ENCODE measurements at regions not wholly inside any gene's neighbourhood (a gene's known extent, or its start where the extent isn't known, plus 50 kb on each side); places are given as distances from the start of the nearest gene placed in this dataset.

DNA sequence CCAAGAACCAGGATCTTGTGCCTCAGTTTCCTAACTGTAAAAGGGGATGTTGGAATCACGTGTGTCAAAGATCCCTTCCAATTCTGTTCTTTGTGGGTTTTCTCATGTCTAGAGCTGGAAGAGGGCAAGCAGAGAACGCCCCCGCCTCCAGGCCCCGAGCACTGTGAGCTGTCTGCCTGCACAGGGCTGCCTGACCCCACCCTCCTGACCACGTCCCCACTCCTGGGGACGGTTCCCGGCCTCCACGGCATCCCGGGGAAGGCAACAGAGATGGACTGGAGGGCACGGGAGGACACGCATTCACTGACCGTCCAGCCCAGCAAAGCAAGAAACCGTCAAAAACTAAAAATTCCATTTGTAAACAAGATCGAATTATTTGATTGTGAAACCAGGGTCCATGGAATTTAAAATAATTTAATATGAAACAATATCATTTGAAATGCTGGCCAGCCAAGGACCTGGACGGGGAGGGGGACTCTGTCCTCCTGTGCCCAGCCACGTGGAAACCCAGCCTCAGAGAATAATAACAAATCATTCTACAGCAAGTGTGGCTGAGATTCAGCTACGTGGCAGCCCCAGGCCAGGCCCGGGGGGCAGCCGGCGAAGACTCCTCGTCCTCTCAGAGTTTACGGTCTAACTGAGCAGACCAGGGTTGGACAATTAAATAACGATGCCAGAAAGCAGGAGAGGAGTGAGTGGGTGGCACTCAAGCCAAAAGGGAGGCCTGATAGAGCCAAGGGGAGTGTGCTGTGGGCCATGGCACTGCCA, 87.3 kb upstream of the DIO3 start:
- no peak overlapping the region for H3K4me3 ChIP-seq (ENCODE audit: low read depth, low read length)

DNA sequence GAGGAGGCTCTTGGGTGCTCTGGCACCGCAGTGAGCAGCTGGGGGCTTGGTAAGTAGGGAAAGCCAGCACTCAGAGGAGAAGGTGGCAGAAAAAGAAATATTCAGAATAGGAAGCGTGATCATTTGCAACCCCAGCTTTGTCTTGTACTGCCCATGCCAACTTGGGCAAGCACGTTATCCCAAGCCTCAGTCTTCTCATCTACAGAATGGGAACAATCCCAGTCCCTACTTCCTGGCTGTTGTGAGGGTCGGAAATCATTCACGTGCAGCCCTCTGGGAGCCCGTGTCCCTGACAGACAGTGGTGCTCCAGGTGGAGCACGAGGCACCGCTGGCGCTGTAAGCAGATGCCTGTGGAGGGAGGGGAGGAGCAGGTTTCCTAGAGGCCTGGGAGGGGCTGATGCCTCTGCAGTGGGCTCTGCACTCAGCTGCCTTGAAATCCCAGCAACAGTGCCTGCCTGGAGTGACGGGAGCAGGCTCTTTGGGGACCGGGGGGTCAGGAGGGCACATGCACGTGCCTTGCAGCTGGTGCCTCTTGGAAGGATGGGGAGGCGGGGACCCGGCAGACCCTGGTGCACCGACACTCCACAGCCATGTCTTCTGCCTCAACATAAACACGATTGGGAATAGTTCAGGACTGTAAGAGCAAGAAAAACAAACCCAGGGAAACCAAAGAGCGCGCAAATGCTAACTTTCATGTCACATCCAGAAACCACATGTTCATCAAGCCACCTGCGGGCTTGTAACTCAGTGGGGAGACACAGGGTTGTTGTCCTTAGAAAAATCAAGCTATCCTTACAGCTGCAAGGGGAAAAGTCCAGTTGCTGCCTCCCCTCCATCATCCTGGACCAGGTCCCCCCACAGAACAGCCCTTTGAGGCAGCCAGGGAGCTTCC, 86.5 kb upstream of the DIO3 start:
- TF ChIP-seq, protein P1, sequence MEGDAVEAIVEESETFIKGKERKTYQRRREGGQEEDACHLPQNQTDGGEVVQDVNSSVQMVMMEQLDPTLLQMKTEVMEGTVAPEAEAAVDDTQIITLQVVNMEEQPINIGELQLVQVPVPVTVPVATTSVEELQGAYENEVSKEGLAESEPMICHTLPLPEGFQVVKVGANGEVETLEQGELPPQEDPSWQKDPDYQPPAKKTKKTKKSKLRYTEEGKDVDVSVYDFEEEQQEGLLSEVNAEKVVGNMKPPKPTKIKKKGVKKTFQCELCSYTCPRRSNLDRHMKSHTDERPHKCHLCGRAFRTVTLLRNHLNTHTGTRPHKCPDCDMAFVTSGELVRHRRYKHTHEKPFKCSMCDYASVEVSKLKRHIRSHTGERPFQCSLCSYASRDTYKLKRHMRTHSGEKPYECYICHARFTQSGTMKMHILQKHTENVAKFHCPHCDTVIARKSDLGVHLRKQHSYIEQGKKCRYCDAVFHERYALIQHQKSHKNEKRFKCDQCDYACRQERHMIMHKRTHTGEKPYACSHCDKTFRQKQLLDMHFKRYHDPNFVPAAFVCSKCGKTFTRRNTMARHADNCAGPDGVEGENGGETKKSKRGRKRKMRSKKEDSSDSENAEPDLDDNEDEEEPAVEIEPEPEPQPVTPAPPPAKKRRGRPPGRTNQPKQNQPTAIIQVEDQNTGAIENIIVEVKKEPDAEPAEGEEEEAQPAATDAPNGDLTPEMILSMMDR (IDR thresholded peaks at IDR 0.05; ENCODE audit: insufficient read depth, low read length, poor library complexity, severe bottlenecking) = no peak
- Histone ChIP-seq H3K36me3 (ENCODE audit: control insufficient read depth, insufficient read depth, low read length) (no peaks in the 10 kb centered on the region), H3K27me3 (ENCODE audit: control insufficient read depth, insufficient read depth, low read length) (no peaks in the 10 kb centered on the region), H3K4me3 (ENCODE audit: low read depth, low read length) (no peak overlapping the region)
- no peak for DNase-seq (ENCODE audit: low read depth)

More for the DNA sequence above, 87.3 kb upstream of the DIO3 start:
- DNase-seq (ENCODE audit: low read depth) = no peak
- no peaks in the 10 kb centered on the region for H3K27me3 ChIP-seq (ENCODE audit: control insufficient read depth, insufficient read depth, low read length)
- TF ChIP-seq, protein P1 (IDR thresholded peaks at IDR 0.05; ENCODE audit: insufficient read depth, low read length, poor library complexity, severe bottlenecking) = no peak
- no peaks in the 10 kb centered on the region for H3K36me3 ChIP-seq (ENCODE audit: control insufficient read depth, insufficient read depth, low read length)

DNA sequence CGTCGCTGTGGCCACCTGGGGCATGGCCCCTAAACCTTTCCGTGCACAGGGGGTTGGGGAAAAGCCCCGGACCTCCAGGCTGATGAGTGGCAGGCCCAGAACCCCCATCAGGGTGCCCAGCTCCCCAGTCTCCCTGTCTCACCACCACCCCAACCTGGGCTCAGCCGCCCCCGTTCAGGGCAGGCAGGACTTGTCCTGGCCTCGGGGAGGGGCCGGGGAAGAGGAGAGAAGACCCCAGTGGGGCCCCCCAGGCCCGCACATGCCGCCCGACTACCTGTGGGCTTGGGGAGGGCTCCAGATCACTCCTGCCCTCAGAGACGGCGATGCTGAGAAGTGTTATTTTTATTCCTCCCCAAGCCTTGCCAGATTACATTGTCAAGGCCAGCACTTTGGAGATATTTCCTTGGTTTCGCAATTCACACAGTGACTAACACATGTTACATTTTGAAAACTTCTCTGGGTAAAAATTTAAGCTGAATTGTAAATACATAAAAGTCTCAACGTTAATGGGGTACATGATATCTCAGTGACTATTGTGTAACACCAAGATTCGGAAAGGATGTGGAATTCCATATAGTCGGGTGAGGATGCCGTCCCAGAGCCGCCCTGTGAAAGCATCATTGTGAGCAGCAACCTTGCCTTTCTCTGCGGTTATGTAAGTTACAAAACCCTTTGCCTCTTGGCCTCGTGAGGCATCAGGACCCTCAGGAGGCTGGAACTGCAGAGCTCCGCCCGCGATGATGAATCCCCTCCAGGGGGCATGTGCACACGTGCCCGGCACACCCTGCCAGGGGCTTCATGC, 85.6 kb upstream of the DIO3 start:
- no peak for DNase-seq (ENCODE audit: low read depth)
- Histone ChIP-seq H3K36me3 (ENCODE audit: control insufficient read depth, insufficient read depth, low read length) (no peaks in the 10 kb centered on the region), H3K4me3 (ENCODE audit: low read depth, low read length) (no peak overlapping the region), H3K27me3 (ENCODE audit: control insufficient read depth, insufficient read depth, low read length) (no peaks in the 10 kb centered on the region)
- TF ChIP-seq, protein P1 (IDR thresholded peaks at IDR 0.05; ENCODE audit: insufficient read depth, low read length, poor library complexity, severe bottlenecking) = no peak

DNA sequence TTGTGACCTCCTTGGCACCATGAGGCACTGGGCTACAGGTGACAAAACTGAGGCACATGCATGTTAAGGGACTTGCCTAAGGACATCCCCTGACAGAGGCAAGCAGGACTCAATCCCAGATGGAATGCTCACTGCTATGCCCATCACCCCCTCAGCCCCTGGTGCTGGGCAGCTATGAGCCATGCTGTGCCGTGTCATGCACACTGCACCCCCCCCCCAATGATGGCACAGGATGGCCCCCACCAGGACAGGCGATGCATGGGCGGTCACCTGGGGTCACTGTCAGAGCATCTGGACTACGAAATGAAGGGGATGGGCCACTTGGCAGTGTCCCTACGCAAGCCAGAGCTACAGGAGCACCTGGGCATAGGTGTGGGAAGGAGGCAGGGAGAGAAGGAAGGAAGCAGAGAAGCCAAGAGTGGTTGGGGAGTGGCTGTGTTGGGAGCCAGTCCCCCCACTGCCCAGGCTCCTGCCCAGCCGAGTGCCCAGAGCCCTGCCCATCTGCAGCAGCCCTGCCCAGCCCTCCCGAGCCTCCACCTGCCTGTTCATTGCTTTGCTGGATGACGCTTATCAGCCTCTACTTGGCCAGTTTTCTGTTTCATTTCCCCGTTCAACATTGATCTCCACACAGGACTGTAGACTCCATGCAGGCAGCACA, 84.9 kb upstream of the DIO3 start:
- Histone ChIP-seq H3K27me3 (ENCODE audit: control insufficient read depth, insufficient read depth, low read length) (no peaks in the 10 kb centered on the region), H3K36me3 (ENCODE audit: control insufficient read depth, insufficient read depth, low read length) (no peaks in the 10 kb centered on the region), H3K4me3 (ENCODE audit: low read depth, low read length) (no peak overlapping the region)
- TF ChIP-seq, protein P1 (IDR thresholded peaks at IDR 0.05; ENCODE audit: insufficient read depth, low read length, poor library complexity, severe bottlenecking) = no peak
- no peak for DNase-seq (ENCODE audit: low read depth)

DNA sequence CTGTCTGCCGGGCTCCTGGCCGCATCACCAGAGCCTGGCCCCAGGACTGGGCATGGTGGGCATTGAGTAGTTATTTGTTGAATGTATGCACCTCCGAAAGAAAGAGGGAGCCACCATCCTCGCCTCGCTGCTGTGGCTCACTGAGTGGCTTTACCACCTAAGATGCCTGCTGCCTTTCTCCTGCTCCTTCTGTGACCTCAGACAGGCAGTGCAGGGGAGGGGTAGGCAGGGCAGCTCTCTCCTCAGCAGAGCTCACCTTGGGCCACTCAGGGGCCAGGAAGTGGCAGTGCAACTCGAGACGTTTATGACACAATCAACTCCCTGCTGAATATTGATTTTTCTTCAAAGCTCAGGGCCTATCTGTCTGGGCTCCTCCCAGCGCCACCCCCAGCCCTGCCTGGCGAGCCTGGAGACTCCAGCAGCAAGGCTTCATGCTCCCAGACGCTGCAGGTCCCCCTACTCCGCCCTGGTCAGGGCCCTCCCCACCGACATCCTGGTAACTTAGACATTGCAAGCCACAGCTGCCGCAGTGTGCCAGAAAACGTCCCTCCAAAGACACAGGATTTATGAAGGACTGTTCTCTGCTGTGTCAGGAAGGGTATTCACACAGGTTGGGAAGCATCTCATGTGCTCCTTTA, 84.3 kb upstream of the DIO3 start:
- Histone ChIP-seq H3K36me3 (ENCODE audit: control insufficient read depth, insufficient read depth, low read length) (no peaks in the 10 kb centered on the region), H3K27me3 (ENCODE audit: control insufficient read depth, insufficient read depth, low read length) (no peaks in the 10 kb centered on the region), H3K4me3 (ENCODE audit: low read depth, low read length) (no peak overlapping the region)
- DNase-seq (ENCODE audit: low read depth) = no peak
- TF ChIP-seq, protein P1 (IDR thresholded peaks at IDR 0.05; ENCODE audit: insufficient read depth, low read length, poor library complexity, severe bottlenecking) = no peak

All from kidney epithelial cell (primary cell).